Lower lobe of right lung (tissue), 2 donors: ENCODE measurements at regions not wholly inside any gene's neighbourhood (a gene's known extent, or its start where the extent isn't known, plus 50 kb on each side); places are given as distances from the start of the nearest gene placed in this dataset.
A peak's percentile ranks its signal among the peaks of the same experiment; 100 is the strongest.

ENCODE experiments used
- ATAC-seq, 2 donors: fragments of 200-7000 bp; cut with Tn5 transposase; one replicate each; pipeline ENCODE4 v1.9.1; 2020 to 2022; ENCODE audit warnings: mild to moderate bottlenecking in 2 of 2, moderate library complexity in 2 of 2
- DNase-seq: peaks from one replicate; pipeline ENCODE4 v3.0.0-alpha.2; 2020
- H3K27ac ChIP-seq: fragments of 200-600 bp; one replicate; pipeline ENCODE4 v1.8.0; 2022
- H3K27me3 ChIP-seq: fragments of 200-600 bp; one replicate; pipeline ENCODE4 v1.8.0; 2022; ENCODE audit warnings: low read depth
- H3K36me3 ChIP-seq: fragments of 200-600 bp; one replicate; pipeline ENCODE4 v1.8.0; 2022; ENCODE audit warnings: mild to moderate bottlenecking
- H3K4me1 ChIP-seq: fragments of 200-600 bp; one replicate; pipeline ENCODE4 v1.8.0; 2022
- H3K4me3 ChIP-seq: fragments of 200-600 bp; one replicate; pipeline ENCODE4 v1.8.0; 2022; ENCODE audit warnings: mild to moderate bottlenecking
- H3K9me3 ChIP-seq: fragments of 200-600 bp; one replicate; pipeline ENCODE4 v1.8.0; 2022
- intact Hi-C: fragments of 100-400 bp; cut with DNase I; formaldehyde crosslinking; loops from one replicate; pipeline ENCODE4 v1.11.0; 2022
- TF ChIP-seq, protein P1 (sequence below): fragments of 200-600 bp; IDR thresholded peaks from one replicate; pipeline ENCODE4 v1.8.0; 2022; ENCODE audit warnings: antibody characterized with exemption, mild to moderate bottlenecking
- donor health status: DM: no; HTN: yes; CAD: no; lungs with severe emphysema.

DNA sequence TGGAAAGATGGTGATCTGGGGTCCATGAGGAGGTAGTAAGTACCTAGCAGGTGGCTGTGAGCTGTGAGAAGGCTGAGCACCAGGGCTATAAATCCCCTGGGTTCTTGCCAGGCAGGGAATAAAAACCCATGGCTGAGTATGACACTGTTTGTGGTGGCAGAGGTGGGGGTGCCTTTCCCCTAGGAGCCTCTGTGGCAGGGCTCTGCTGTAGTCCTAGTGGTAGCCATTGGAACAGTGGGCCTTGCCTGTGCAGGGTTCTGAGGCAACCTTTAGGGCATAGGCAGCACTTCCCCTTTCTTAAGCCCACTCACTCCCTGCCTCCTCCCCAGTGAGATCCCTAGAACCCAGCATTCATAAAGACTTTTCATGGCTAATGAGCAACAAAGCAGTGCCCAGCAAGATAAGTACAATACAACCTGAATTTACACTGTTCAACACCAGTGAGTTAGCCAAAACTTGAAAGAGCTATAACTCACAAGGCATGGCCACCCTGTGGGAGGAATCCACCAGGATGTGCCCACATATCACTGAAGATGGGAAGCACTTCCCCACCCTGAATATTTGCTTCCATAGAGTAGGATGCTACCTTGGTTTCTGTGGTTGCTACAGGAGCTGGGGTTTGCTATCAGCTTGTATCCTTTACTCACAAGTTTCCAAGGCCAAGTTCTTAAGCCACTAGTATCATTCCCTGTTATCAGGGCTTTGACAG lies 100.9 kb upstream of the NEUROD1 start:
- Histone ChIP-seq H3K36me3 (no peaks in the 10 kb centered on the region), H3K27me3 (no peaks in the 10 kb centered on the region), H3K9me3 (no peaks in the 10 kb centered on the region), H3K4me1 (peaks cover 15% of the 10 kb centered on the region), H3K27ac (no peak overlapping the region), H3K4me3 (no peak overlapping the region)
- TF ChIP-seq, protein P1, sequence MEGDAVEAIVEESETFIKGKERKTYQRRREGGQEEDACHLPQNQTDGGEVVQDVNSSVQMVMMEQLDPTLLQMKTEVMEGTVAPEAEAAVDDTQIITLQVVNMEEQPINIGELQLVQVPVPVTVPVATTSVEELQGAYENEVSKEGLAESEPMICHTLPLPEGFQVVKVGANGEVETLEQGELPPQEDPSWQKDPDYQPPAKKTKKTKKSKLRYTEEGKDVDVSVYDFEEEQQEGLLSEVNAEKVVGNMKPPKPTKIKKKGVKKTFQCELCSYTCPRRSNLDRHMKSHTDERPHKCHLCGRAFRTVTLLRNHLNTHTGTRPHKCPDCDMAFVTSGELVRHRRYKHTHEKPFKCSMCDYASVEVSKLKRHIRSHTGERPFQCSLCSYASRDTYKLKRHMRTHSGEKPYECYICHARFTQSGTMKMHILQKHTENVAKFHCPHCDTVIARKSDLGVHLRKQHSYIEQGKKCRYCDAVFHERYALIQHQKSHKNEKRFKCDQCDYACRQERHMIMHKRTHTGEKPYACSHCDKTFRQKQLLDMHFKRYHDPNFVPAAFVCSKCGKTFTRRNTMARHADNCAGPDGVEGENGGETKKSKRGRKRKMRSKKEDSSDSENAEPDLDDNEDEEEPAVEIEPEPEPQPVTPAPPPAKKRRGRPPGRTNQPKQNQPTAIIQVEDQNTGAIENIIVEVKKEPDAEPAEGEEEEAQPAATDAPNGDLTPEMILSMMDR, result no peak
- DNase-seq (peak; percentile 37), ATAC-seq (peak in 1 of 2 donors; percentile 70)
- intact Hi-C loops, result no loop called here

DNA sequence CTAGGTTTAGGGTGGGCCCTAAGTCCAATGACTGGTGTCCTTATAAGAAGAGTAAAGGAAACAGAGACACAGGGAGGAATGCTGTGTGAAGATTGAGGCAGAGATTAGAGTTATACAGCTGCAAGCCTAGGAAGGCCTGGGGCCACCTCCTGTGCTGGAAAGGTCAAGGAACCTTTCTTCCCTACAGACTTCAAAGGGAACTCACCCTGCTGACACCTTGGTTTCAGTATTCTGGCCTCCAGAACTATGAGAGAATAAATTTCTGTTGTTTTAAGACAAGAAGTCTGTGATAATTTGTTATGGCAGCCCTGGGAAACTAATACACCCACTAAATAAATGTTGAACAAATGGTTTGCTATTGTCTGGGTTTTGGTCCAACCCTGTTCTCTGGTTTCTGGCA lies 102.3 kb upstream of the NEUROD1 start:
- Histone ChIP-seq H3K4me3 (no peak overlapping the region), H3K27ac (no peak overlapping the region), H3K4me1 (peaks cover 15% of the 10 kb centered on the region), H3K9me3 (no peaks in the 10 kb centered on the region), H3K36me3 (no peaks in the 10 kb centered on the region), H3K27me3 (no peaks in the 10 kb centered on the region)
- TF ChIP-seq, protein P1, result no peak
- ATAC-seq (no peak), DNase-seq (no peak)
- intact Hi-C loops, result no loop called here

DNA sequence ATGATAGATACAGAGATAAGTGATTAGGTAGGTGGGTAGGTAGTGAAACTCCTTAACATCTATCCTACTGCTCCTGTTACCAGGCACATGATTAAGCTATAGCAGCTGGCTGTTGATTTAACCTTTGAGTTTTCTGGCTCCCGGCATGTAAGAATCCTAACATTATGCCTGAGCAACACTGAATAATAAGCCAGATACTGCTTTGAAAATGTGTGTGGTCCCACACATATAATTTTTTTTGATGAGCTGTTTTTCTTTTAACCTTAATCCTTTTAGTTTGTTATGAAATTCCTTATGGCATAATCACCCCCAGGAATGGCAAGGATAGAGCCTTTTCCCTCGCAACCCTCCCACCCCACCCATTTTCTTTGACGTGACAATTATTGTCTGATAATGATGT lies 104.2 kb upstream of the NEUROD1 start:
- no peaks in the 10 kb centered on the region for H3K27me3 ChIP-seq
- no peak overlapping the region for H3K27ac ChIP-seq
- H3K9me3 ChIP-seq, result no peaks in the 10 kb centered on the region
- H3K4me1 ChIP-seq, result peaks cover 10% of the 10 kb centered on the region
- DNase-seq, result no peak
- intact Hi-C loops, result no loop called here
- no peak overlapping the region for H3K4me3 ChIP-seq
- no peak for ATAC-seq
- TF ChIP-seq, protein P1, result no peak
- H3K36me3 ChIP-seq, result no peaks in the 10 kb centered on the region

DNA sequence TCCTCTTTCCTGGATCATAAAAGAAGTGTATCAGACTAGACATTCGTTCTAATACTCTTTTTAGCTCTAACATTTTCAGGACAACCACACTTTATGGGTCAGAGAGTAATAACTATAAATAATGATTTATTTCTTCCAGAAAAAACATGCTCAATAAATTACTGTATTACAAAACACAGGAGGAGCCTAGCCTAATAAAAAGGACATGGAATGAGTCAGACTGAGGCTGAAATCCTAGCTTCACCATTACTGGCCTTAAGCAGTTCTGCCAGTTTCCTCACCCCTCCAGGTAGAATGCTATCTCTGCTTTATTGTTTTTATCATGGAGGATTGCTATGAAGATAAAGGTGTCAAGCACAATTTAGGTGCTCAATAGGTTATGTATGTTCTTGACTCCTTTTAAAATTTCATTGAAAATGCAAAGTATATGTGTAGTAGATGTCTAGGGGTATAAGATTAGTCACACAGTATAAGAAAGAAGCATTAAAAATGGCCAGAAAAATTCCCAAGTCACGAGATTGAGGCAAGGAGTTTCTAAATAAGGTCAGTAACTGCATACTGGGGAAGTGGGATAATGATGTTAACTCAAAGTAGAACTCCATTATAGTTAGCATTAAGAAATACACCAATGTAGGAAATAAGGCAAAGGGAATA lies 105.5 kb upstream of the NEUROD1 start:
- no peak overlapping the region for H3K4me3 ChIP-seq
- H3K27ac ChIP-seq, result no peak overlapping the region
- intact Hi-C loops, result no loop called here
- no peaks in the 10 kb centered on the region for H3K27me3 ChIP-seq
- ATAC-seq (no peak), DNase-seq (no peak)
- no peaks in the 10 kb centered on the region for H3K36me3 ChIP-seq
- H3K9me3 ChIP-seq, result no peaks in the 10 kb centered on the region
- TF ChIP-seq, protein P1, result no peak
- H3K4me1 ChIP-seq, result no peaks in the 10 kb centered on the region

DNA sequence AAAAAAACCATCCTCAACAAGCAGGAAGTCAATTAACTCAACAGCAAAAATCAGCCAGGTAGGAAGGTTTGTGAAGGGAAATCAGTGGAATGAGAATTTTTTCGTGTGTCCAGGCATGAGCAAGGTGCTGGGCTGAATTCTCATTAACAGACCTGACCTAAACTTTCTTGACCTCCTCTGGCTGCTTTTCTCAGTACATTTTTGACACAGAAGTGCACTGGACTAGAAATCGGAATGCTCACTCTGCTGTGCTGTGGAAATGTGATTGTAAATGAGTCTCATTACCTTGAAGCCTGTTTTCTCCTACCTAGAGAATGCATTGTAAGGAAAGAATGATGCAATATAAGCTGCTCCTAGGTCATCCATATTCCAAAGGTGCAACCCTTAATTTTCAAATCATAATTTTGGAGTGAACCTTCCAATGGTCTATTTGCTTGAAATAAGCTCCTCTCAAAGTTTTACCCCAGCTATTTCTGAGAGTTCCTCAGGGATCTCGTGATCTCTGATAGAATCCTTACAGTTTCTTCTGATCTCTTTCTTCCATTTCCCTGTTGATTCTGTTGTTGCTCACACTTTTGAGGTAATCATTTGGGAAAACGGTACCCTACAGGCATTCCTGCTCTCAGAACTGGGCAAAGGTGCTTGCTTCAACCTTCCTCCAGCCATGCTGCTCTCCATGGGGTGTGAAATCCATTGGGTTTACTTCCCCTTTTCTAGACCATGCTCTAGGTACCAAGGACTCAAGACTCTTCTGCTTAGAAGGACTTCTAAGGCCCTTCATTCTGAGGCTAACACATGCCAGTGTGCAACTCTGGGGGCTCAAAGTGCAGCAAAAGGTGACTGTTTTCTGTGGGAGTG lies 104.9 kb upstream of the ITPRID2 start:
- intact Hi-C loops, result no loop called here
- TF ChIP-seq, protein P1, result no peak
- ATAC-seq (no peak), DNase-seq (no peak)
- Histone ChIP-seq H3K27me3 (no peaks in the 10 kb centered on the region), H3K36me3 (no peaks in the 10 kb centered on the region), H3K4me1 (no peaks in the 10 kb centered on the region), H3K27ac (no peak overlapping the region), H3K4me3 (no peak overlapping the region), H3K9me3 (no peaks in the 10 kb centered on the region)
